ENCODE measurements at regions not wholly inside any gene's neighbourhood (a gene's known extent, or its start where the extent isn't known, plus 50 kb on each side); places are given as distances from the start of the nearest gene placed in this dataset.

- DNase-seq (ENCODE audit: low spot score) = no peak
- no peak for TF ChIP-seq CTCF (IDR thresholded peaks at IDR 0.05)
- no peak for ATAC-seq (ENCODE audit: low FRiP score)
Measured at GRCh38 chr4:108355902-108356535, 187.3 kb upstream of the LEF1 start.

GRCh38 chr4:108355186-108355901 is 186.6 kb upstream of the LEF1 start:
- DNase-seq (ENCODE audit: low spot score) (no peak), ATAC-seq (ENCODE audit: low FRiP score) (no peak)
- no peak for TF ChIP-seq CTCF (IDR thresholded peaks at IDR 0.05)

GRCh38 chr4:108352664-108353308 is 184.1 kb upstream of the LEF1 start:
- TF ChIP-seq CTCF (IDR thresholded peaks at IDR 0.05) = no peak
- DNase-seq (ENCODE audit: low spot score) (no peak), ATAC-seq (ENCODE audit: low FRiP score) (no peak)

GRCh38 chr4:108351791-108352190 is 183.1 kb upstream of the LEF1 start:
- ATAC-seq (ENCODE audit: low FRiP score) (no peak), DNase-seq (ENCODE audit: low spot score) (no peak)
- TF ChIP-seq CTCF (IDR thresholded peaks at IDR 0.05) = no peak

GRCh38 chr4:108350332-108350731 is 181.6 kb upstream of the LEF1 start:
- ATAC-seq (ENCODE audit: low FRiP score) (no peak), DNase-seq (ENCODE audit: low spot score) (no peak)
- TF ChIP-seq CTCF (IDR thresholded peaks at IDR 0.05) = no peak

GRCh38 chr4:108346818-108347210 is 178.1 kb upstream of the LEF1 start:
- ATAC-seq (ENCODE audit: low FRiP score) (no peak), DNase-seq (ENCODE audit: low spot score) (no peak)
- TF ChIP-seq CTCF (IDR thresholded peaks at IDR 0.05) = no peak

Data from omental fat pad (tissue), 3 donors.